ENCODE measurements at regions not wholly inside any gene's neighbourhood (a gene's known extent, or its start where the extent isn't known, plus 50 kb on each side); places are given as distances from the start of the nearest gene placed in this dataset.
"Not testable (repeated sequence)": the region's sequence is repeated elsewhere in the genome, so short reads cannot be mapped to it uniquely, and the experiment has no call there.

- DNase-seq: peak; percentile 56
Measured at GRCh38 chr2:187055463-187055862, 206.5 kb upstream of the ZSWIM2 start.

DNA sequence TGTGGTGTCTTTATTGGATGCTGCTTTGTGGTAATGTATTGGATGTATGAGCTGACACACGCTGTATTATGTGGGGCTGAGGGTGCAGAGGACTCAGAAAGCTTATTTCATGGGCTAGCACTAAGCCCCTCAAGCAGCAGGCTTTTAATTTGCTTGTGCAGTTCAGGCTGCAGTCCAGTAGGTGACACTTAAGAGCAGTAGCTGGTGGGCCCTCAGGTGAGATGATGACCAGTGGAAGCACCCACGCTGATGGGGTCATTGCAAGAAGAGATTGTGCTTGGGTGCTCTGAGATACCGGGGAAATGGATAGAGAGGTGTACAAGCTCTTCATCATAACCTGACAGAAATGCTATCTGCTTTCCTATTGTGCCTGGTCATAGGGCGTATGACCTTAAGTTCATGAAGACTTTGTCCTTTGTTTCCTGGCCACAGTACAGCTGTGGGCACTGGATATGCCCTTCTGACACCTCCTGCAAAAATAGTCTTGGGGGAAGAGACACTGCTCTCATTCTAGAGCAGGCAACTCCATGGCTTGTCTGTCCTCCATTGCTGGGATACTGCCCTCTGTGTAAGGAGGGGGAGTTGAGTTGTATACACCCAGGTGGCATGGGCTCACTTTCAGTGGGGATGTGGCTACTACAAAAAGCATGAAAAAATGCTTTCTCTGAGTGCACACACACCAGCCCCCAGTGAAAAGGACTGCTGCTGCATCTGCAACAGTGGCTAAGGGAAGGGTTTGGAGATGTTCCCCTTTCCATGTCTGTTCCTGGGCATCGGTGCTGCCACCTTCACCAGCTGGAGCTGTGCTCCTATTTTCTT lies 205.7 kb upstream of the ZSWIM2 start:
- DNase-seq: peak; percentile 30

DNA sequence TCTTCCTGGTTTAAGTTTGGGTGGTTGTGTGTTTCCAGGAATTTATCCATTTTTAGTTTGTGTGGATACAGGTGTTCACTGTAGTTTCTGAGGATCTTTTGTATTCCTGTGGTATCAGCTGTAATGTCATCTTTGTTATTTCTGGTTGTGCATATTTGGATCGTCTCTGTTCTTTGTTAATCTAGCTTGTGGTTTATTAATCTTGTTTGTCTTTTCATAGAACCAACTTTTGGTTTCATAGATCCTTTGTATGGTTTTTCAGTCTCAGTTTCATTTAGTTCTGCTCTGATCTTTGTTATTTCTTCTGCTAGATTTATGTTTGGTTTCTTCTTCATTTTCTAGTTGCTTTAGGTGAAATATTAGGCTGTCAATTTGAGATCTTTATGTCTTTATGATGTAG lies 202.4 kb upstream of the ZSWIM2 start:
- no peak for DNase-seq

GRCh38 chr2:187050409-187050998 lies 201.5 kb upstream of the ZSWIM2 start:
- DNase-seq: peak; percentile 40

DNA sequence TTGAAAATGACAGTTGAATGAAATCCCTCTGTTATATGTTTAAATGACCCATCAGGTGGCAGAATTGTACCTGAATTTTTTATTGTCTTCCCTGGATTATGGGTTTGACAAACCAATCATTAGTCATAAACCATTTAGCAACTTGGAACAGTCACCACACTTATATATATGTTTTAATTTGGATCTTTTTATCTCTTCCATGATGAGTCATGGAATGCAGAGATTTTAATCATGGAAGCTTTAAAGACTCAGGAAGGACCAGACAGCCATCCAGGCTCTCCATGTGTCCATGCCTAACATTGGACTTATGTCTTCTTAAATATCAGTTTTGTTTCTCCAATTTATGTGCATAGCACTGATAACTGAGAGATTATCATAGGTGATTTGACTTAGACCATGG lies 188.3 kb upstream of the ZSWIM2 start:
- no peak for DNase-seq

- peak; percentile 31 for DNase-seq
Measured at GRCh38 chr2:187034434-187034833, 185.5 kb upstream of the ZSWIM2 start.

GRCh38 chr2:187024739-187025138 lies 175.8 kb upstream of the ZSWIM2 start:
- DNase-seq: no peak

DNA sequence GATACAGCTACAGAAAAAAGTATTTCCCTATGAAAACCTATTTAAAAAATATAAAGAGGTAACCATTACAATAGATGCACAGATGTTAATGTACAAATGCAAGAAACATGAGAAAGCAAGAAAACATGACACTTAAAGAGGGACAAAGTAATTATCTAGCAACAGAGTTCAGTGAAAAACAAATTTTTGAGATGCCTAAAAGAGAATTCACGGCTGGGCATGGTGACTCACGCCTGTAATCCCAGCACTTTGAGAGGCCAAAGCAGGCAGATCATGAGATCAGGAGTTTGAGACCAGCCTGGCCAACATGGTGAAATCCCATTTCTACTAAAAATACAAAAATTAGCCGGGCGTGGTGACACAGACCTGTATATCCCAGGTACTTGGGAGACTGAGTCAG lies 175.0 kb upstream of the ZSWIM2 start:
- DNase-seq: not testable (repeated sequence)

DNA sequence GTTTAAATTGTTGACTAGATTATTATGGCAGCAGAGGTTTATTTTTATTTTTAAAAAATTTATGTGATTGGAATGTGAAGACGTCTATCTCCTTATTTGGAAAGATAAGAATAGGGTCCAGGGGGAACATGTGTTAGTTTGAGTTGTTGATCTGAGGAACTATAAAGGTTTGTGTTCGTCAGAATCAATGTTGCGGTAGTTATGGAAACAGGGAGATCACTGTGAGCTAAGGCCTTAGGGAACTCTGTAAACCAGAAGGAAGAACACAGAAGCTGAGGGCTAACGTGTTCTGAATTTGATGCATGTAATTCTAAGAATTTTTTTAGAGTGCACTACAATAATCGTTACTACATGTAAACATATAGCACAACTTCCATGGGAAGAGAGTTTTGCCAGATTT lies 168.5 kb upstream of the ZSWIM2 start:
- DNase-seq: no peak

DNA sequence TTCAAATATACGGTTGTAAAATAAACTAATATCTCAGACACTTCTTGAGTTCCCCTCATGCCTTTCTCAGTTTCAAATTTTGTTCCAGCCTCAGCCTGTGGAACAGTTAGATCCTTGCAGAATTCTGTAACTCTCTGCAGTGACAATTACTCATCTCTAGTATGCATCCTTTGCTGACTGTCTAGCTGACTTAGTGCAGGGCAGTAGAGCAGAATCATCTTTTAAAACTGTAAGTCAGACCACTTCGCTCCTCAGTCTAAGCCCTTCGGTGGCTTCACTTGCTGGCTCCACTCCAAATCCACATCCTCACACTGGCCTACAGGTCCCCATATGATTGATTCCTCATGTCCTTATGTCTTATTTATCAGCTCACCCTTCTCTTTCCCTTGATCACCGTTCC lies 164.1 kb upstream of the ZSWIM2 start:
- no peak for DNase-seq

GRCh38 chr2:187011206-187011832 lies 162.3 kb upstream of the ZSWIM2 start:
- DNase-seq: no peak

DNA sequence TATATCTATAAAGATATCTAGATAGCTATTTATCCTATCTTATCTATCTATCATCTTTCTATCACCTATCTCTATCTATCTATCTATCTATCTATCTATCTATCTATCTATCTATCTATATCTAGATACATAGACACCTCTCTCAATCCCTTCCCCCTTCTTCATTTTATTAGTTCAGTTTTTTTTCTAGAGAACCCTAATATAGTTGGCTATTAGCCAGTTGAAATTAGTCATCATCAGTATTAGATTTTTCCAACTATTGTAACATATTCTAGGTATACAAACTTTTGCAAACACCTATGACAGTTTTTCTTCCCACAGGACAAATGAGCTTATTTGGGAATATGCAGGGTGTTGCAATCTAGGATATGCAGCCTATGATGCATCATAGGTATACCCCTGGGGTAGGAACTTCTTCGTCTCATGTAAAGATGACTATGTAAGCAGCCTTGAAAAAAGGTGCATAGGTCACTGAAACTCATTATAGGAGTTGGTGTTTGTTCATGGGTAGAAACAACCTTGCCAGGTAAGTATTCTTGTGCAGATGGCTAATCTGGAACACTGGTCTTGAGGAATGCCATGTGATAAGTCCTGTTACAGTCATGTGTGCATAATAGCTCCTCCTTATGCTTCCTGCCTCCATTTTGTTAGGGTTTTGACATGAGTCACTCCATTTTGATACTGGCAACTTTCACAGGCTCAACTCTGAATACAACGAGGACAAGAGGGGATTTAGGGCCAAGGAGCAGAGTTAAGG lies 160.7 kb upstream of the ZSWIM2 start:
- peak; percentile 23 for DNase-seq

- peak; percentile 18 for DNase-seq
Measured at GRCh38 chr2:187008111-187008510, 159.1 kb upstream of the ZSWIM2 start.

- DNase-seq: no peak
Measured at GRCh38 chr2:187003611-187004010, 154.6 kb upstream of the ZSWIM2 start.

GRCh38 chr2:187003038-187003554 lies 154.1 kb upstream of the ZSWIM2 start:
- no peak for DNase-seq

DNA sequence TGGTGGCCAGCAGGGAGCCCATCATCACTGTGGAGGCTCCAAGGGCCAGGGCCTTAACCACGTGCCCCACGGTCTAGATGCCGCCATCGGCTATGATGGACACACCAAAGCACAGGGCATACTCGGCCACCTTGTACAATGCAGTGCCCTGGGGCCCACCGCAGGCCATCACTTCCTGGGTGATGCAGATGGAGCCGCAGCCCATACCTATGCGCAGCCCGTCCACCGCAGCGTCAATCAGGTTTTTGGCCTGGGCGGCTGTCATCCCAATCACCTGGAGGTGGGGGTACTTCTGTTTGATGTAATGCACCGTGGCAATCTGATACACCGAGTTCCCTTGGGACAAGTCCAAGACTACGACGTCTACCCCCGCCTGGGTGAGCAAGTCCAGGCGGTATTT lies 153.3 kb upstream of the ZSWIM2 start:
- no peak for DNase-seq

DNA sequence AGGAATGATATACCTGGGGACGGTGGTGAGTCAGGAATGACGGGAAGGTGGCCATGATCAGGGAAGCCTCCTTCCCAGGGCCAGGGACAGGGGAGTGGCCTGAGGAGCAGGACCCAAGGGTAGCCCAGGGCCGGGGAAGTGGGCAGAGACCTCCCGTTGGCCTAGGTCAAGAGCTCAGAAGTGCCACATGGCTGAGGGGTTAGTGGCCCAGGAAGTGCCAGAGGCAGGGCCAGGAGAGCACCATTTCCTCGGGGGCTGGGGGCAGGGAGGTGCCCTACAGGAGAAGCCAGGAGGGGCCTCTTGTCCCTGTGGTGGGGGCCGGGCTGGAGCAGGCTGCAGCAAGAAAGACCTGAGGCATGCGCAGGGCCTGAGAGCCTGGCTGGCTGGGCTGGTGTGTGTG lies 152.3 kb upstream of the ZSWIM2 start:
- DNase-seq: no peak

GRCh38 chr2:186995092-186995491 lies 146.1 kb upstream of the ZSWIM2 start:
- no peak for DNase-seq

DNA sequence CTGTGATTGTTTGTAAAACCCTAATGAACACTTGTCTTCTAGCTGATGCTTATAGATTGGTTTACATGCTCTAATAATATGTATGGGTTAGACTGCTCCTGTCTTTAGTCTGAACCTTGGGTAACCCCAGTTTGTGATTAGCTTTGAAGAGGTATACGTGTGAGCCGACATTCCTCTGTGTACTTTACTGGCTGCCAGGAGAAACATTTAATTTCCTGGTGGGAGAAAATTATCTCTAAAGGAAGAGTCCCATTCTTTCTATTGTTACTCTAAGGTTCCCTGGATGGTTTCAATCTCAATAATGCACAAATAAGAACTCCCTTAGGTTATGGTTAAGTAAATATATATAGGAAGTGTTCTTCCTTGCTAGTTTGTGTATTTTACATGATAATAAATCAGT lies 143.6 kb upstream of the ZSWIM2 start:
- DNase-seq: no peak

DNA sequence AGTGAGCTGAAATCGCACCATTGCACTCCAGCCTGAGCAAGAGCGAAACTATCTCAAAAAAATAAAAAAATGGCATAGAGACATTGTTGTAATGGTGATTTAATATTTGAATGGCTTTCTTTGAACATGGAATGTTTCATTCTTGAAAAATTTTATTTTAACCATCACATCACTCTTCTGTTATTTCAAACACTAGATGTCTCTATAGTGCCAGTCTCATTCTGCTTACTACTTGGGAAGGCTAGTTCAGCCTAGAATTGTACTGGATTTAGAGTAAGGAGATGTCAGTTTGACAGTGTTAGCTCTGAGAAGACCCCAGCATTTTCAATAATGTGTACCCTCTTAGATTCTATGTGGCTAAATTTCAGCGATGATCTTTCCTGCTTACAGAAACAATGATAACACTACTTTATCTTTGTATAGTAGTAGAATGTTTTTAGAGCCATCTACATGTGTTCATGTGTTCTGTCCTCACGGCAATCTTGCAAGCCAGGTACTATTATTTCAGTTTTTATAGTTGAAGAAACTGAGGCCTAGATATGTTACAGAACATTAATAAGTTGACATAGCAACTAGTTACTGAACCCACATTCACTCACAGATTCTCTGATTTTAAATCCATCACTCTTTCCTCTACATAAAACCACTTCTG lies 142.9 kb upstream of the ZSWIM2 start:
- peak; percentile 41 for DNase-seq

GRCh38 chr2:186984966-186985365 lies 136.0 kb upstream of the ZSWIM2 start:
- peak; percentile 82 for DNase-seq

GRCh38 chr2:186984481-186984880 lies 135.5 kb upstream of the ZSWIM2 start:
- DNase-seq: peak; percentile 90

Measured in DMS53 (cell line).